ENCODE measurements at regions not wholly inside any gene's neighbourhood (a gene's known extent, or its start where the extent isn't known, plus 50 kb on each side); places are given as distances from the start of the nearest gene placed in this dataset.

DNA sequence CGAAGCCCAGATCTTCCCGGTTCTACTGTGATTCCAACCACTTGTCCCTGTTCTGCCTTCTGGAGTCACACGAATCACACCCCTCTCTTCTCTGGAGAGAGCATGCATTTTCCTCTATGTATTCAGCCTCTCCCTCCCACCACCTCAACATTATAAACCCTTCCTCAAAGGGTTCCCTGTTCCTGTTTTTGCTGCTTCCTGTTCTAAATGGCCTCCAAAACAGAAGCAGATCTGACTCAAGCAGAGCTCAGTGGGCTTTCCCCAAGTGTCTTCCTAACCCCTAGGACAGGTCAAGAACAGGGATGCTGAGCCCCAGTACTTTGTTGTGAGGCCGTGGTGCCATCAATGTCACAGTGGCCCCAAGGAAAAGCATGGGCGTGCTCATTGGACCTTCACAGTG lies 75.7 kb upstream of the ARNT2 start:
- Histone ChIP-seq H3K36me3 (ENCODE audit: control insufficient read depth in 5 of 5, insufficient read depth in 5 of 5, low read length in 5 of 5) (no peaks in the 10 kb centered on the region), H3K9ac (ENCODE audit: low read length in 5 of 5) (no peak overlapping the region), H3K27ac (ENCODE audit: low read depth, low read length) (no peak overlapping the region), H3K9me3 (ENCODE audit: control insufficient read depth in 5 of 5, low read length in 5 of 5) (peaks cover 0 to 9% (median 2%) of the 10 kb centered on the region in 5 donors), H3K4me3 (ENCODE audit: low read depth in 1 of 5, low read length in 5 of 5) (no peak overlapping the region), H3K4me1 (ENCODE audit: control insufficient read depth in 5 of 5, insufficient read depth in 5 of 5, low read length in 5 of 5) (no peaks in the 10 kb centered on the region), H3K27me3 (ENCODE audit: control insufficient read depth in 5 of 5, insufficient read depth in 4 of 5, low read length in 5 of 5) (peaks cover 0 to 9% (median 5%) of the 10 kb centered on the region in 5 donors)

DNA sequence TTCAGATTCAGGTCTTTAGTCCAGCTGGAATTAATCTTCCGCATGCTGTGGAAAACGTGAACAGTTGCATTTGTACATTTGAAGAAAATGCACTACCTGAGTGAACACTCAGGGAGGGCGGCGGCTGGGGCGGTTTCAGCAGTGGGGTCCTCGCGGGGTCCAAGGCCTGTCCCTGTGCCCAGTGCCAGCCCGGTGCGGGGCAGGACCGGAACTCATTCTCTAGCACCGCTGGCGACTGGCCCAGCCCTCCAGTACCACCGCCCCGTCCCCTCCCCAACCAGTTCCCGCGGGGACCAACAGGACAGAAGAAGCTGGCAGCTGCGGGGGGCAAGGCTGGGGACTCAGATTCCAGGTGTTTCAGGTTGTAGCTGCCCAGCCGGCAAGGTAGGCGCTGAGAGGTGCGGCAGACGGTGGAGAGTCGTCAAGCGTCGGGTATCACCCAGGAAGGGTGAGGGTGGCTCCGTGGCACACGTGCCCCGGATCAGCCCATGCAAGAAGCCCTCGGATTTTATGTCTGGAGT lies 72.2 kb upstream of the ARNT2 start:
- H3K27me3 ChIP-seq (ENCODE audit: control insufficient read depth in 5 of 5, insufficient read depth in 4 of 5, low read length in 5 of 5) = peaks cover 0 to 9% (median 5%) of the 10 kb centered on the region in 5 donors
- peaks cover 0 to 5% (median 0%) of the 10 kb centered on the region in 5 donors for H3K9me3 ChIP-seq (ENCODE audit: control insufficient read depth in 5 of 5, low read length in 5 of 5)
- H3K36me3 ChIP-seq (ENCODE audit: control insufficient read depth in 5 of 5, insufficient read depth in 5 of 5, low read length in 5 of 5) = no peaks in the 10 kb centered on the region

DNA sequence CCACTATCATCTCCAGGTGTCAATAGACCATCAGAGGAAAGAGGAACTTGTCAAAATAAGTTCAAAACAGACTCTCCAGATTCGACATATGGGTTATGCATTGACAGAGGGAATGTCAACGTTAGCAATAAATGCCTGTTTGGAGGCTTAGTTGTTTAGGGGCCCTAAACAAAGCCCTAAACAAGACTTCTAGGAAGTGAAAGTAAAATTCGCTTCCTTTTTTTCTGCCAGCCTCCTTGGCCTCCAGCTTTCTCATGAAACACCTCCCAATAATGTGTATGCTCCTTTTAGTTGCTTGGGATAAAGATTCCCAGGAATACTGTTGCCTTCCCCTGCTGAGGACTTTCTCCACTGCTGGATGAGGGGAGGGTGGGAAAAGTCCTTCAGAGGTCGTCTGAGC lies 70.9 kb upstream of the ARNT2 start:
- peaks cover 0 to 7% (median 5%) of the 10 kb centered on the region in 5 donors for H3K27me3 ChIP-seq (ENCODE audit: control insufficient read depth in 5 of 5, insufficient read depth in 4 of 5, low read length in 5 of 5)
- H3K27ac ChIP-seq (ENCODE audit: low read depth, low read length) = no peak overlapping the region
- H3K4me3 ChIP-seq (ENCODE audit: low read depth in 1 of 5, low read length in 5 of 5) = no peak overlapping the region
- H3K9me3 ChIP-seq (ENCODE audit: control insufficient read depth in 5 of 5, low read length in 5 of 5) = no peaks in the 10 kb centered on the region
- no peaks in the 10 kb centered on the region for H3K4me1 ChIP-seq (ENCODE audit: control insufficient read depth in 5 of 5, insufficient read depth in 5 of 5, low read length in 5 of 5)
- H3K36me3 ChIP-seq (ENCODE audit: control insufficient read depth in 5 of 5, insufficient read depth in 5 of 5, low read length in 5 of 5) = no peaks in the 10 kb centered on the region
- H3K9ac ChIP-seq (ENCODE audit: low read length in 5 of 5) = no peak overlapping the region

More for the DNA sequence above, 72.2 kb upstream of the ARNT2 start:
- H3K4me1 ChIP-seq (ENCODE audit: control insufficient read depth in 5 of 5, insufficient read depth in 5 of 5, low read length in 5 of 5) = no peaks in the 10 kb centered on the region
- no peak overlapping the region for H3K27ac ChIP-seq (ENCODE audit: low read depth, low read length)
- H3K4me3 ChIP-seq (ENCODE audit: low read depth in 1 of 5, low read length in 5 of 5) = no peak overlapping the region
- no peak overlapping the region for H3K9ac ChIP-seq (ENCODE audit: low read length in 5 of 5)

DNA sequence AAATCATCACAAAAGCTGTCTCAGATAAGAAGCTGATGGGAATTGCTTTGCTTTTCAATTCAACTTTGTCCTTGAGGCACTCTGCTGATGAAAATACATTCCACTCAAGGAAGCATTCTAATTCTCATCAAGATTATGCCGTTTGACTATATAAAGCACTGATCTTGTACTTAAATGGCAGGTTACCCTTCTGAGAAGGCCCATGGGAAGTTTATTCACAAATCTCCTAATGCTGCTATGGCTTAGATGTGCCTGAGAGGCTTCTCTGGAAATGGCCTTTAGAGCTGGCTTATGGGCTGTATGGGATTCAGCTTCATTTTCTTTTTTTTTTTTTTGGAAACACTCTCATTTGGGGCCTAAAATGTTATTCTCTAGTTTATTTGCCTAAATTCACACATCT lies 69.7 kb upstream of the ARNT2 start:
- no peak overlapping the region for H3K4me3 ChIP-seq (ENCODE audit: low read depth in 1 of 5, low read length in 5 of 5)
- H3K27ac ChIP-seq (ENCODE audit: low read depth, low read length) = no peak overlapping the region
- H3K27me3 ChIP-seq (ENCODE audit: control insufficient read depth in 5 of 5, insufficient read depth in 4 of 5, low read length in 5 of 5) = peaks cover 0 to 7% (median 3%) of the 10 kb centered on the region in 5 donors
- H3K4me1 ChIP-seq (ENCODE audit: control insufficient read depth in 5 of 5, insufficient read depth in 5 of 5, low read length in 5 of 5) = no peaks in the 10 kb centered on the region
- H3K36me3 ChIP-seq (ENCODE audit: control insufficient read depth in 5 of 5, insufficient read depth in 5 of 5, low read length in 5 of 5) = no peaks in the 10 kb centered on the region
- no peak overlapping the region for H3K9ac ChIP-seq (ENCODE audit: low read length in 5 of 5)
- H3K9me3 ChIP-seq (ENCODE audit: control insufficient read depth in 5 of 5, low read length in 5 of 5) = no peaks in the 10 kb centered on the region

DNA sequence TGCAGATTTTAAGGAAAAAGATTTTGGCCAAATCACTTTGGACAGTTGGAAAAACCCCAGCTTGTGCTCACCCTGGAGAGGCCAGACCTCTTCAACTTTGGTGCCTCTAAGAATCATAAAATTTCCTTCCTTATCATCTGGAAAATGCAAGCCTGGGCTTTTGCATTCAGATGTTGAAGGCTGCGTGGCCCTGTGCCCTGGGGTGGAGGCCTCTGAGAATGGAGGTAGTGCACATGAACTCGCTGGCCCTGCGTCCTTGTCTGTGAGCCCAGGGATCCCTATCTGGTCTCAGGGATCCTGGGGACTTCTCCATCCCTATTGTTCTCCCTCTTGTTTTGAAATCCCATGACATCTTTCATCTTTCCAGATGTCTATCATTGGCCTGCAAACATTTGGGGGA lies 64.6 kb upstream of the ARNT2 start:
- Histone ChIP-seq H3K9ac (ENCODE audit: low read length in 5 of 5) (no peak overlapping the region), H3K27me3 (ENCODE audit: control insufficient read depth in 5 of 5, insufficient read depth in 4 of 5, low read length in 5 of 5) (peaks cover 0 to 19% (median 10%) of the 10 kb centered on the region in 5 donors), H3K36me3 (ENCODE audit: control insufficient read depth in 5 of 5, insufficient read depth in 5 of 5, low read length in 5 of 5) (no peaks in the 10 kb centered on the region), H3K9me3 (ENCODE audit: control insufficient read depth in 5 of 5, low read length in 5 of 5) (no peaks in the 10 kb centered on the region), H3K27ac (ENCODE audit: low read depth, low read length) (no peak overlapping the region), H3K4me3 (ENCODE audit: low read depth in 1 of 5, low read length in 5 of 5) (no peak overlapping the region), H3K4me1 (ENCODE audit: control insufficient read depth in 5 of 5, insufficient read depth in 5 of 5, low read length in 5 of 5) (no peaks in the 10 kb centered on the region)

DNA sequence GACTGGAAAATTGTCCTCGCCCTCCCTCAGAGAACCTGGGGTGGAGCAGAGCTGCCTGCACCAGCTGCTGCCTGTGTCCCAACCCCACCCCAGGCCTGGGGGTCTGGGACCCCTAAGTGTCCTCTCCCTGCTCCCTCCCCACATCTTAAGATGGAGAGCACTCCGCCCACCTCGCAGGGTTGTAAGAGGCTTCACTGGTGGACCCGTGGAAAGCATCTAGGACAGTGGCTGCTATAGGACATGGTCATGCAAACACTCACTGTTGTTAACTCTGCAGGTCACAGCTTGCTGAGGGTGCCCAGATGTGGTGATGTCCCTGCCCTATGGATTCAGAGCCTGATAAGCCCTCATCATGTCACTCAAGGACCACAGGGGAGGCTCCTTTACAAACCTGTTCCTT lies 62.0 kb upstream of the ARNT2 start:
- peaks cover 0 to 16% (median 10%) of the 10 kb centered on the region in 5 donors for H3K27me3 ChIP-seq (ENCODE audit: control insufficient read depth in 5 of 5, insufficient read depth in 4 of 5, low read length in 5 of 5)
- no peak overlapping the region for H3K4me3 ChIP-seq (ENCODE audit: low read depth in 1 of 5, low read length in 5 of 5)
- no peaks in the 10 kb centered on the region for H3K36me3 ChIP-seq (ENCODE audit: control insufficient read depth in 5 of 5, insufficient read depth in 5 of 5, low read length in 5 of 5)
- no peaks in the 10 kb centered on the region for H3K4me1 ChIP-seq (ENCODE audit: control insufficient read depth in 5 of 5, insufficient read depth in 5 of 5, low read length in 5 of 5)
- H3K9ac ChIP-seq (ENCODE audit: low read length in 5 of 5) = no peak overlapping the region
- no peak overlapping the region for H3K27ac ChIP-seq (ENCODE audit: low read depth, low read length)
- H3K9me3 ChIP-seq (ENCODE audit: control insufficient read depth in 5 of 5, low read length in 5 of 5) = no peaks in the 10 kb centered on the region

DNA sequence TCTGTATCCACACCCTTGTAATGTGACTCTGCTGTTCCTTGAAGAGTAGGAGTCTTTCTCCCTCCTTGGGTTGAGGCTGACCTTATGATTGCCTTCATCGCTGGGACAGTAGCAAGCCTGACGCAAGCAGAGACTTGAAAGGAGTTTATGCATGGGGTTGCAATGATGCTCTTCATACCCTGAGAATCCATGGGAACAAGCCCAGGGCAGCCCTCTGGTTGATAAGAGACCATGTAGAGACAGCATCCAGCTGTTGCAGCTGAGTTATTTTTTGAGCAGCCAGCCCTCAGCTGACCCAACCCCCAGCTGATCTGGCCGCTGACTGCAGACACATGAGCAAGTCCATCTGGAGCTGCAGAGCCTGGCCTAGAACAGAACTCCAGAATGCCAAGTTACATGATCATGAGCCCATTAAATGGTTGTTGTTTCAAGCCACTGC lies 60.6 kb upstream of the ARNT2 start:
- Histone ChIP-seq H3K9me3 (ENCODE audit: control insufficient read depth in 5 of 5, low read length in 5 of 5) (no peaks in the 10 kb centered on the region), H3K27ac (ENCODE audit: low read depth, low read length) (no peak overlapping the region), H3K36me3 (ENCODE audit: control insufficient read depth in 5 of 5, insufficient read depth in 5 of 5, low read length in 5 of 5) (no peaks in the 10 kb centered on the region), H3K4me3 (ENCODE audit: low read depth in 1 of 5, low read length in 5 of 5) (no peak overlapping the region), H3K9ac (ENCODE audit: low read length in 5 of 5) (no peak overlapping the region), H3K27me3 (ENCODE audit: control insufficient read depth in 5 of 5, insufficient read depth in 4 of 5, low read length in 5 of 5) (peaks cover 0 to 16% (median 10%) of the 10 kb centered on the region in 5 donors), H3K4me1 (ENCODE audit: control insufficient read depth in 5 of 5, insufficient read depth in 5 of 5, low read length in 5 of 5) (no peaks in the 10 kb centered on the region)

DNA sequence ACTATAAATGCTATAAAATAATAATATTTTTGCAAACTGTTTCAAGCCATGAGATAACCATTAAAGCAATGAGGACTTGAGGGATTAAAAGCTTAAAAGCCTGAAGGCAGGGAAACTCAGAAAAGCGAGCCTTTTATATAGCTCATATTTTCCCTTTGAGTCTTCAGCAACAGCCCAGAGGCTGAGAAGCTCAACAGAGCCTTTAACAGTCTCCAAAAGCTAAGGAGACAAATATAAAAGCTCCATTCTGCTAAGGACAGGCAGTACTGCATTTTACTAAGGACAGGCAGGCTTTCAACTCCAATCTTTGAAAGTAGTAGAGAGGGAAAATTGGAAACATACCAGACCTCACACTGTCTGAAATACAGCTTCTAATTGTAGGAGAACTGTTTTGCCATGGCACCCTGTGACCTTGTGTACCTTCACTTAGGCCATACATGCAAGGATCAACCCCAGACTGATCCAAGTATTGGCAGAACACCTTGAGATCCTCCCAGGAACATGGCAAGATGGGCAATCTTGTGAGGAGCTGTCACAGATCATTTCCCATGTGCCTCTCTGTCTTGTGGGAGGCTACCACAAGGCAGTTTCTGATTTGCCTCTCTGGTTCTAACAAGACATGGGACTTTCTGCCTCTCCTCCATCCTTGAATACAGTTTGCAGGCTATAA lies 53.1 kb upstream of the ARNT2 start:
- H3K4me3 ChIP-seq (ENCODE audit: low read depth in 1 of 5, low read length in 5 of 5) = no peak overlapping the region
- no peaks in the 10 kb centered on the region for H3K4me1 ChIP-seq (ENCODE audit: control insufficient read depth in 5 of 5, insufficient read depth in 5 of 5, low read length in 5 of 5)
- H3K27me3 ChIP-seq (ENCODE audit: control insufficient read depth in 5 of 5, insufficient read depth in 4 of 5, low read length in 5 of 5) = peaks cover 0 to 9% (median 0%) of the 10 kb centered on the region in 5 donors
- no peaks in the 10 kb centered on the region for H3K9me3 ChIP-seq (ENCODE audit: control insufficient read depth in 5 of 5, low read length in 5 of 5)
- H3K27ac ChIP-seq (ENCODE audit: low read depth, low read length) = no peak overlapping the region
- no peaks in the 10 kb centered on the region for H3K36me3 ChIP-seq (ENCODE audit: control insufficient read depth in 5 of 5, insufficient read depth in 5 of 5, low read length in 5 of 5)
- no peak overlapping the region for H3K9ac ChIP-seq (ENCODE audit: low read length in 5 of 5)
